ENCODE measurements at regions not wholly inside any gene's neighbourhood (a gene's known extent, or its start where the extent isn't known, plus 50 kb on each side); places are given as distances from the start of the nearest gene placed in this dataset.

- CTCF ChIA-PET: no interaction called here
- POLR2A ChIA-PET: no interaction called here
Observed at GRCh38 chr6:54008589-54008988, 102.7 kb upstream of the MLIP start.

GRCh38 chr6:54009052-54009654 lies 102.1 kb upstream of the MLIP start:
- CTCF ChIA-PET: no interaction called here
- POLR2A ChIA-PET: no interaction called here

- POLR2A ChIA-PET: no interaction called here
- CTCF ChIA-PET: interaction anchor here (0.7 kb wide), 1 partner anchor 182 kb away, joined by 3 read pairs; no protein-coding TSS in a partner anchor
Observed at GRCh38 chr6:54010340-54011276, 100.6 kb upstream of the MLIP start.

DNA sequence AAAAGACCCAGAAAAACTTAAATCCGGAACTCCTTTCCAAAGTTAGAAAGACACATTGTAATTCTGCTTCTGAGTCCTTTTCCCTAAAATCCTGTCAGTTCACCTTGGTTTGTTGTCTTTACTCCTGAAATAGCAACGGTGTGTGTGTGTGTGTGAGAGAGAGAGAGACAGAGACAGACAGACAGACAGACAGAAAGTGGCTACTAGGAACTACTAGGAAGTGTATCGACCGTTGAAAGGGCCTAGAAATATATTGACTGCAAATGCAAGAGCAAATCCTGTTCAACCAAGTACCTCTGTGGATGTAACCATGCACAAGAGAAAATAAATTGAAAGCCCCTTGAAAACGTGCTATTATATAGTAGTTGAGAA lies 100.0 kb upstream of the MLIP start:
- POLR2A ChIA-PET: no interaction called here
- CTCF ChIA-PET: interaction anchor here (0.7 kb wide), 1 partner anchor 183 kb away, joined by 3 read pairs; no protein-coding TSS in a partner anchor

DNA sequence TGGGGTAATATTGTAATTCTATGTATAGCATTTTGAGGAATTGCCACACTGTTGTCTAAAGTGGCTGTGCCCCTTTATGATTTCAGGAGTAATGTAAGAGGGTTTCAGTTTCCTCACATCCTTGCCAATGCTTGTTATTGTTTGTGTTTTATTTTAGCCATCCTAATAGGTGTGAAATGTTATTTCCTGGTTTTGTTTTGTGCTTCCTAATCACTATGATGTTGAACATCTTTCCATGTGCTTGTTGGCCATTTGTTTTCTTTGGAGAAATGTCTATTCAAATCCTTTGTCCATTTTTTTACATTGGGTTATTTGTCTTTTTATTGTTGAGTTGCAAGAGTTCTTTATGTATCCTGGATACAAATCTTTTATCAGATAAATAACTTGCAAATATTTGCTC lies 97.3 kb upstream of the MLIP start:
- CTCF ChIA-PET: no interaction called here
- POLR2A ChIA-PET: no interaction called here

GRCh38 chr6:54014440-54014839 lies 96.8 kb upstream of the MLIP start:
- CTCF ChIA-PET: no interaction called here
- POLR2A ChIA-PET: no interaction called here

DNA sequence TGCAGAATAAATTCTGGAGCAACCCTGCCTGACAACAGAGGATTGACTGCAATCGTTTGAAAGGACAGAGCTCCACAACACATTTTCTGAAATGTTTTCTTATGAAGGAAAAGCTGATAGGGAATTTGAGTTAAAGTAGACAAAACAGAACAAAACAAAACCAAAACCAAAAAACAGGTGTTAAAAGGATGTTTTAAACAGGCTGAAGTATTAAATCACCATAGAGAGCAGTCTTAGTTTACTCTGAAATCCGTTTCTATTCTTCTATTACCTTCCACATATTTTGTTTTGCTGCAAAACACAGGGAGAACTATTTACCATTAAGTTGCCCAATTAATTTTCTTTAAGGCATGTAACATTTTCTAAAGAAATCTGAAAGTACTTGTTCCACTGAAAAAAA lies 93.4 kb upstream of the MLIP start:
- POLR2A ChIA-PET: no interaction called here
- CTCF ChIA-PET: no interaction called here

DNA sequence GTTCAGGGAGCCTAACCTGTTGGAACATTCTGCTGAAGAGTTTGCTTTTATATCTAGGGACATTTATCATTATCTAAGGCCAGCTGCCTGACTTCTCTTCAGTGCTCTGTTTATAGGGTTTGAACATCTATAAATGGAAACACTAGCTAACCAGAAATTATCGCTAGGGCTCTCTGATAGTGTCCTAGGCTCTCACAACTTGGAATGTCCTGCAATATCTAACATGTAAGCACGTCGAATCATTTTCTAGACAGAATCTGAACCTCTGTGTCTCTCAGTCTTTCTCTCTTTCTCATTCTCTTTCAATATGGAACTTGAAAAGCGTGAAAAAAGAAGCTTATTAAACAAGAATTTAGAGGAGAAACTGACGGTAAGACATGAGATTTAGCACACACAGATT lies 92.5 kb upstream of the MLIP start:
- ChIA-PET CTCF (no interaction called here), POLR2A (no interaction called here)

GRCh38 chr6:54019860-54020259 lies 91.4 kb upstream of the MLIP start:
- ChIA-PET CTCF (no interaction called here), POLR2A (no interaction called here)

GRCh38 chr6:54020334-54020733 lies 90.9 kb upstream of the MLIP start:
- ChIA-PET POLR2A (no interaction called here), CTCF (no interaction called here)

- ChIA-PET POLR2A (no interaction called here), CTCF (no interaction called here)
Observed at GRCh38 chr6:54026652-54027400, 84.4 kb upstream of the MLIP start.

DNA sequence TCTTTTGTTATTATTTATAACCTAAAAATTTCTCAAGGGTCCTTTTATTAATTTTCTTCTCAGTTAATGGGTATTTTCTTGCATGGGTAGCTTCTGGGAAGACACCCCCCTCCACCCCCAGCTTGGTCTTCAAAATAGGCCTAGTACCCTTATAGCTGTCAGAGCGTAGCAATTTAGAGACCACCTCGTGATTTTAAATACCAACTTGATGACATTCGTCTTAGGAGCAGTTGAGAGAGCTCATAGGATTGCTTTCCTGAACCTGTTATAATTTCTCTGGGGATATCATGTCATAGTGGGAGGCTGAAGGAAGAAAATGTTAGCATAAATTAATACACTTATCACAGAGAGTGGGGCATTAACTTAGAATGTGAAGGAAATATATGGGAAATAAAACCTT lies 83.1 kb upstream of the MLIP start:
- CTCF ChIA-PET: no interaction called here
- POLR2A ChIA-PET: no interaction called here

DNA sequence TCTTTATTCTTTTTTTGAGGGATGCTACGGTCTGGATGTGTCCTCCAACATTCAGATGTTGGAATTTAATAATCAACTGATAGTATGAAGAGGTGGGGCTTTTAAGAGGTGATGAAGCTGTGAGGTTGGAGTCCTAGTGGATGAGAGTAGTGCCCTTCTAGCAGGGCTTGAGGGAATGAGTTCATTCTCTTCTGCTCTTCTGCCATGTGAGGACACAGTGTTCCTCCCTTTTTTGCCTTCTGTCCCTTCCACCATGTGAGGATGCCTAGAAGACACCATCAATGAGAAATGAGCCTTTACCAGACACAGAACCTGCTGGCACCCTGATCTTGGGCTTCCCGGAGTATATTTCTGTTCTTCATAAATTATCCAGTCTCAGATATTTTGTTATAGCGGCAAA lies 82.1 kb upstream of the MLIP start:
- CTCF ChIA-PET: no interaction called here

DNA sequence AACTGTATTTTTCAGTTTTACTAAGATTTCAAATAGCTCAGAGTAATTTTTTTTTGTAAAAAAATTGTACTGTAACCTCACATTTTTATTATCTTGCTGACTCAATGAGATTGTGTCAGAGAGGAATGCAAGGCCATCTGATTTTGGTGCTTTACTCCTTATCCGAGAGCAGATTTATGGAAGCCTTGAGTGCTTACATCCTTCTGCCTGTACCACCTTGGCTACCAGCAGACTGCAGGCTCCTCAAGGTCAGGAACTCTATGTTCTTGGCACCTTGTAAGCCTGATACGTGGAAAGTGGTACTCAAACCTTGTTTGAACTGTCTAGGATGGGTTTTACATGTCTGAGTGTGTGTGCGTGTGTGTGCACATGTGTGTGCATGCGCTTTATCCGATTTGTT lies 80.1 kb upstream of the MLIP start:
- ChIA-PET CTCF (no interaction called here), POLR2A (no interaction called here)

More for the DNA sequence above, 82.1 kb upstream of the MLIP start:
- POLR2A ChIA-PET: no interaction called here

GRCh38 chr6:54037277-54037779 lies 73.9 kb upstream of the MLIP start:
- POLR2A ChIA-PET: no interaction called here

DNA sequence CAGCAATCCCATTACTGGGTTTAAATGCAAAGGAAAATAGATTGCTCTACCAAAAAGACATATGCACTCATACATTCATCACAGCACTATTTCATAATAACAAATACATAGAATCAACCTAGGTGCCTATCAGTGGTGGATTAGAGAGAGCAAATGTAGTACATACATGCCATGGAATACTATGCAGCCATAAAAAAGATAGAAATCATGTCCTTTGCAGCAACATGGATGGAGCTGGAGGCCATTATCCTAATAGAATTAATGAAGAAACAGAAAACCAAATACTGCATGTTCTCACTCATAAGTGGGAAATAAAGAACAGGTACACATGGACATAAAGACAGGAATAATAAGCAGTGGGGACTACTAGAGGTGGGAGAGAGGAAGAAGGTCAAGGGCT lies 70.7 kb upstream of the MLIP start:
- CTCF ChIA-PET: no interaction called here
- POLR2A ChIA-PET: no interaction called here

More at GRCh38 chr6:54037277-54037779, 73.9 kb upstream of the MLIP start:
- CTCF ChIA-PET: no interaction called here

DNA sequence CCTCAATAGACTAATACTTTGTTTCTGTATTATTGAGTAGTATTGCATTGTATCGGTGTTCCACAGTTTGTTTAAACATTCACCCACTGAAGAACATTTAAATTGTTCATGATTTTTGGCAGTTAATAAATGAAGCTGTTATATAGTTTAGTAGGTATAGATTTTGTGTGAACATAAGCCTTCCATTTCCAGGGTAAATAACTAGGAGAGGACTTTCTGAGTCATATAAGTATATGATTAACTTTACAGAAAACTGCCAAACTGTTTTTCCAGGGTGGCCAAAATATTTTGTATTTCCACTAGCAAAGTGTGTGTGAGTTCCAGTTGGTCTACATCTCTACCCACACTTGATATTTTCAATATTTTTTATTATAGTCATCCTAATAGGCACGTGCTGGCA lies 70.0 kb upstream of the MLIP start:
- POLR2A ChIA-PET: no interaction called here
- CTCF ChIA-PET: no interaction called here

- CTCF ChIA-PET: no interaction called here
- POLR2A ChIA-PET: no interaction called here
Observed at GRCh38 chr6:54043360-54043759, 67.9 kb upstream of the MLIP start.

DNA sequence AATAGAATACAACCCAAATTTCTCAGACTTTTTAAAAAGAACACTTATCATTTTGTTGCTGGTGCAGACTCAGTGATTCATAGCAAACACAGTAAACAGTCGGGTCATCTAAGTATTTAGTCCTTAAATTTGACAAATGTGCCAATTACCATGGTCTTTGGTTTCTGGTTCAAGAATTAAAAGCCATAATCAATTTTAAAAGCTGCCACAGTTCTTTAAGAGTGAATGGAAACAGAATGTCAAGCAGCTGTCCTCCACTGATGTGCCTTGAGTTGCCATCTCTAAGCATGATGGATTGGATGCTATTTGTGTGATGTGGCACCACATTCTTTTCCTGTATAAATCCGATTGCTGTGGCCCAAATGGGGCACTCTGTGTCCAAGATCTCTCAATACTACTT lies 67.2 kb upstream of the MLIP start:
- POLR2A ChIA-PET: no interaction called here
- CTCF ChIA-PET: no interaction called here

GRCh38 chr6:54048782-54049181 lies 62.5 kb upstream of the MLIP start:
- POLR2A ChIA-PET: no interaction called here
- CTCF ChIA-PET: no interaction called here

DNA sequence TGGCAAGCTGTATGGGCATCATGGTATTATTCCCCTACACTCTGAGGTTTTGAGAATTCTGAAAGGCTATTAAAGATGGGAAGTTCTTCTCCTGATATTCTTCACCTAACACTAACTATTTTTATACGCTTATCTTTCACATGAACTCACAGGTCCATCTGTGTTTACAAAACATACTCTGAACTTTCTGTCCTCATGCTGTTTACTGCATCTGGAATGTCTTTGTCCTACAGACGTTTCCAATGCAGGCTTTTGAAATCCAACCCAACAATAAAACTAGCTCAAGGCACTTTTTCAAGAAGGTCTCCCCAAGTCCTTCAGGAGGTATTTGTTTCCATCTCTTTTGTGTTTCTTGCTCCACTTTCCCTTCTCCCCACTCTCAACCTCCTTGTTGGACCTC lies 60.5 kb upstream of the MLIP start:
- ChIA-PET CTCF (no interaction called here), POLR2A (no interaction called here)
